ENCODE measurements at regions not wholly inside any gene's neighbourhood (a gene's known extent, or its start where the extent isn't known, plus 50 kb on each side); places are given as distances from the start of the nearest gene placed in this dataset.

DNA sequence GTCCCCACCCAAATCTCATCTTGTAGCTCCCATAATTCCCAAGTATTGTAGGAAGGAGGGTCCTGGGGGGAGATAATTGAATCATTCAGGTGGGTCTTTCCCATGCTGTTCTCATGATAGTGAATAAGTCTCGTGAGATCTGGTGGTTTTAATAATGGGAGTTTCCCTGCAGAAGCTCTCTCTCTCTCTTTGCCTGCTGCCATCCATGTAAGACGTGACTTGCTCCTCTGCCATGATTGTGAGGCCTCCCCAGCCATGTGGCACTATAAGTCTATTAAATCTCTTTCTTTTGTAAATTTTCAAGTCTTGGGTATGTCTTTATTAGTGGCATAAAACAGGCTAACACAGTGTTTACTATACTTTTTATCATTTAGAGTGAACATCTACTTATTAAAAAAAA, 338.8 kb downstream of the ANKRD7 start:
- TF ChIP-seq, protein P1, sequence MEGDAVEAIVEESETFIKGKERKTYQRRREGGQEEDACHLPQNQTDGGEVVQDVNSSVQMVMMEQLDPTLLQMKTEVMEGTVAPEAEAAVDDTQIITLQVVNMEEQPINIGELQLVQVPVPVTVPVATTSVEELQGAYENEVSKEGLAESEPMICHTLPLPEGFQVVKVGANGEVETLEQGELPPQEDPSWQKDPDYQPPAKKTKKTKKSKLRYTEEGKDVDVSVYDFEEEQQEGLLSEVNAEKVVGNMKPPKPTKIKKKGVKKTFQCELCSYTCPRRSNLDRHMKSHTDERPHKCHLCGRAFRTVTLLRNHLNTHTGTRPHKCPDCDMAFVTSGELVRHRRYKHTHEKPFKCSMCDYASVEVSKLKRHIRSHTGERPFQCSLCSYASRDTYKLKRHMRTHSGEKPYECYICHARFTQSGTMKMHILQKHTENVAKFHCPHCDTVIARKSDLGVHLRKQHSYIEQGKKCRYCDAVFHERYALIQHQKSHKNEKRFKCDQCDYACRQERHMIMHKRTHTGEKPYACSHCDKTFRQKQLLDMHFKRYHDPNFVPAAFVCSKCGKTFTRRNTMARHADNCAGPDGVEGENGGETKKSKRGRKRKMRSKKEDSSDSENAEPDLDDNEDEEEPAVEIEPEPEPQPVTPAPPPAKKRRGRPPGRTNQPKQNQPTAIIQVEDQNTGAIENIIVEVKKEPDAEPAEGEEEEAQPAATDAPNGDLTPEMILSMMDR (conservative IDR thresholded peaks at IDR 0.05; ENCODE audit: low read depth) = no peak
- DNase-seq (ENCODE audit: low spot score) = no peak
- H3K27ac ChIP-seq = no peak overlapping the region
- ChIA-PET POLR2A (ENCODE audit: low non-redundant PET) (no interaction called here), CTCF (interaction anchor here (0.7 kb wide), 1 partner anchor 1657 kb away, joined by 3 read pairs; no protein-coding TSS in a partner anchor)

GRCh38 chr7:118572604-118573003, 348.1 kb downstream of the ANKRD7 start:
- DNase-seq (ENCODE audit: low spot score) = no peak
- H3K27ac ChIP-seq = no peak overlapping the region
- TF ChIP-seq, protein P1 (conservative IDR thresholded peaks at IDR 0.05; ENCODE audit: low read depth) = no peak
- POLR2A ChIA-PET (ENCODE audit: low non-redundant PET) = no interaction called here
- CTCF ChIA-PET = no interaction called here

- TF ChIP-seq, protein P1 (conservative IDR thresholded peaks at IDR 0.05; ENCODE audit: low read depth) = no peak
- POLR2A ChIA-PET (ENCODE audit: low non-redundant PET) = no interaction called here
- no peak overlapping the region for H3K27ac ChIP-seq
- CTCF ChIA-PET = no interaction called here
- DNase-seq (ENCODE audit: low spot score) = no peak
These were observed 348.6 kb downstream of the ANKRD7 start for GRCh38 chr7:118573085-118573484.

DNA sequence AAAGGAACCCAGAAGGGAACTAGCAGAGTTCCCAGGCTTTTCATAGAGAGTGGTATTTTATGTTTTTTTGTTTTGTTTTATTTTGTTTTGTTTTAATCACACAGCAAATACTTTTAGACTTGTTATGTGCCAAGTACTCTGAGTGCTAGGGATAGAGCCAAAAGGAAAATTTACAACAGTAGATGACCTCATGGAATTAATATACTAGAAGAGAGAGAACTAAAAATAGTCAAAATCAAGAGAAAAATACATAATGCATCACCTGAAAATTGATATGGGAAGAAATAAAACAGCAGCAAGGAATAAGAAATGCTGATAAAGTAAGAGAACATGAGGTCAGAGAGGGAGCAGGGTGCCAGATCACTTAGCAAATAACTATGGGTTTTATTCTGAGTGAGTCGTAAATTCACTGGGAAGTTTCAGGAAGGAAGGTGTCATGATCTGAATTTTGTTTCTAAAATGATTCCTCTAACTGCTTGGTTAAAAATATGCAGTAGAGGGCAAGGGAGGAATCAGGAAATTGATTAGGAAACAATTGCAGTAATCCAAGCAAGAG, 351.0 kb downstream of the ANKRD7 start:
- ChIA-PET POLR2A (ENCODE audit: low non-redundant PET) (no interaction called here), CTCF (no interaction called here)
- no peak for DNase-seq (ENCODE audit: low spot score)
- TF ChIP-seq, protein P1 (conservative IDR thresholded peaks at IDR 0.05; ENCODE audit: low read depth) = no peak
- no peak overlapping the region for H3K27ac ChIP-seq

DNA sequence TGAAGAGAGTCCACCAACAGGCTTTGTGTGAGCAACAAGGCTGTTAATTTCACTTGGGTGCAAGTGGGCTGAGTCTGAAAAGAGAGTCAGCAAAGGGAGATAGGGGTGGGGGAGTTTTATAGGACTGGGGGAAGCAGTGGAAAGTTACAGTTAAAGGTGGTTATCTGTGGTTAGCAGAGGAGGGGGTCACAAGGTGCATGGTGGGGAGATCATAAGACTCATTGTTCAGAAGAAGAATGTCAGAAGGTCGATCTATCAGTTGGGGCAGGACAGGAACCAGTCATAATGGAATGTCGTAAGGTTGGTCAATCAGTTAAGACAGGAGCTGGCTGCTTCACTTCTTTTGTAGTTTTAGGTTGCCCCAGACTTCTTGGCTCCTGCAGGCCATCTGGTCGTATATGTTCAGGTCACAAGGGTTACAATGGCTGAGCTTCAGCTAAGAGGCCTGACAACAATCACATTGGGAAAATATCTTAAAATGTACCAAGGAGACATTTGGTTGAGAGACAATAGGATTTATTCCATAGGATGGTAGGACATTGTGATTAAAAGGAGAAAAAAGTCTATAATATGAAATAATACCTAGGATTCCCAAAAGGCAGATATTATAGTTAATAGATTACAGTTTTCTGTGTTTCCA, 356.4 kb downstream of the ANKRD7 start:
- TF ChIP-seq, protein P1 (conservative IDR thresholded peaks at IDR 0.05; ENCODE audit: low read depth) = no peak
- H3K27ac ChIP-seq = no peak overlapping the region
- no peak for DNase-seq (ENCODE audit: low spot score)
- ChIA-PET POLR2A (ENCODE audit: low non-redundant PET) (no interaction called here), CTCF (no interaction called here)

GRCh38 chr7:118583641-118584040, 359.1 kb downstream of the ANKRD7 start:
- no peak for DNase-seq (ENCODE audit: low spot score)
- no peak overlapping the region for H3K27ac ChIP-seq
- ChIA-PET POLR2A (ENCODE audit: low non-redundant PET) (no interaction called here), CTCF (no interaction called here)
- TF ChIP-seq, protein P1 (conservative IDR thresholded peaks at IDR 0.05; ENCODE audit: low read depth) = no peak

All from RWPE1 (cell line).